Left ventricle myocardium inferior (tissue), 1 donor: ENCODE measurements at regions not wholly inside any gene's neighbourhood (a gene's known extent, or its start where the extent isn't known, plus 50 kb on each side); places are given as distances from the start of the nearest gene placed in this dataset.

Source experiments
- DNase-seq: peaks from one replicate; pipeline ENCODE4 v3.0.0-alpha.2; 2020
- H3K27ac ChIP-seq: fragments of 200-600 bp; replicated peaks from 2 replicates; pipeline ENCODE4 v1.8.0; 2021
- H3K27me3 ChIP-seq: fragments of 200-600 bp; 2 replicates; pipeline ENCODE4 v1.8.0; 2021; ENCODE audit warnings: low read depth
- H3K36me3 ChIP-seq: fragments of 200-600 bp; 2 replicates; pipeline ENCODE4 v1.8.0; 2021
- H3K4me1 ChIP-seq: fragments of 200-600 bp; 2 replicates; pipeline ENCODE4 v1.8.0; 2021
- H3K4me3 ChIP-seq: fragments of 200-600 bp; 2 replicates; pipeline ENCODE4 v1.8.0; 2021; ENCODE audit warnings: mild to moderate bottlenecking, moderate library complexity
- H3K9me3 ChIP-seq: fragments of 200-600 bp; replicated peaks from 2 replicates; pipeline ENCODE4 v1.8.0; 2021
- intact Hi-C: fragments of 100-400 bp; cut with micrococcal nuclease; formaldehyde crosslinking; loops from one replicate; pipeline ENCODE4 v1.11.0; 2022
- TF ChIP-seq, protein P1 (sequence below): fragments of 200-600 bp; IDR thresholded peaks from 2 replicates; pipeline ENCODE4 v1.8.0; 2021; ENCODE audit warnings: antibody characterized with exemption, mild to moderate bottlenecking, borderline replicate concordance
- donor health status: DM: no; HTN: yes; CAD: no; lungs with severe emphysema.

DNA sequence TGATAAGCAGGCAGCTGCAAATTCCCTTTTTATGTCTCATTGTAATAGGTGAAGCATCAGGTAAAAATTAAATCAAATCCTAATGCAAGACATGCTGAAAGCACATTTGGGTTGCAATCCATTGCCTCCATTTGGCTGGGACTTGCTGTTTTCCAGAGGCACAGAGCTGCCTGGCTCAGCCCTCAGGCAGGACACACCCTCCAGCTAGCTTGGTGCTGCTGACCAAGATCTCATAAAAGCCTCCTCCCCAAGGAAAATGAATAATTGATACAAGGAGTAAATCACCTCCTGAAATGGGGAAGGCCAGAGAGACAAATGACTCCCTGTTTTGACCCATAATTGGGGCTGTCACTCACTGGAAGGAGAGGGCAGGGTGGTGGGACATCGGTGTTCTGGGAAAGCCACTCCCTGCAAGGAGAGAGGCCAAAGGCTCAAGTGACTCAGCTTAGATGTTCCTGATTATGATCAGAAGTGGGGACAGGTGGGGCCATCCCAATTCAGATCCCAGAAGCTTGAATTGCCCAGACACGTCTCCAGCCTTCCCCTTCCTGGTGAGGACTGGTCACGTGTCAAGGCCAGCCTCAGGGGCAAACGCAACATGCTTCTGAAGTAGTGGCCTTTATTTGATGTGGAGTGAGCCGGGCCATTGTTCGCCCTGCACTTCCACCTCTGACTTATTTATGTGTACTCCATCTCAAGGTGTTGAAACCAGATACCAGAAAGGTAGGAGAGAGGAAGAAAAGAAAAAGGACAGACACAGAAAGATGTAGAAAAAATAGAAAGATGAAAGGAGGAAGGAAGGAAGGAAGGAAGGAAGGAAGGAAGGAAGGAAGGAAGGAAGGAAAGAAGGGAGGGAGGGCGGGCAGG lies 773.7 kb downstream of the BCL11B start:
- no peak overlapping the region for H3K27ac ChIP-seq
- no peaks in the 10 kb centered on the region for H3K9me3 ChIP-seq
- no peaks in the 10 kb centered on the region for H3K4me1 ChIP-seq
- no peak overlapping the region for H3K4me3 ChIP-seq
- H3K36me3 ChIP-seq = no peaks in the 10 kb centered on the region
- peaks cover 10% of the 10 kb centered on the region for H3K27me3 ChIP-seq
- DNase-seq = no peak
- TF ChIP-seq, protein P1, sequence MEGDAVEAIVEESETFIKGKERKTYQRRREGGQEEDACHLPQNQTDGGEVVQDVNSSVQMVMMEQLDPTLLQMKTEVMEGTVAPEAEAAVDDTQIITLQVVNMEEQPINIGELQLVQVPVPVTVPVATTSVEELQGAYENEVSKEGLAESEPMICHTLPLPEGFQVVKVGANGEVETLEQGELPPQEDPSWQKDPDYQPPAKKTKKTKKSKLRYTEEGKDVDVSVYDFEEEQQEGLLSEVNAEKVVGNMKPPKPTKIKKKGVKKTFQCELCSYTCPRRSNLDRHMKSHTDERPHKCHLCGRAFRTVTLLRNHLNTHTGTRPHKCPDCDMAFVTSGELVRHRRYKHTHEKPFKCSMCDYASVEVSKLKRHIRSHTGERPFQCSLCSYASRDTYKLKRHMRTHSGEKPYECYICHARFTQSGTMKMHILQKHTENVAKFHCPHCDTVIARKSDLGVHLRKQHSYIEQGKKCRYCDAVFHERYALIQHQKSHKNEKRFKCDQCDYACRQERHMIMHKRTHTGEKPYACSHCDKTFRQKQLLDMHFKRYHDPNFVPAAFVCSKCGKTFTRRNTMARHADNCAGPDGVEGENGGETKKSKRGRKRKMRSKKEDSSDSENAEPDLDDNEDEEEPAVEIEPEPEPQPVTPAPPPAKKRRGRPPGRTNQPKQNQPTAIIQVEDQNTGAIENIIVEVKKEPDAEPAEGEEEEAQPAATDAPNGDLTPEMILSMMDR = no peak
- intact Hi-C loops = no loop called here

DNA sequence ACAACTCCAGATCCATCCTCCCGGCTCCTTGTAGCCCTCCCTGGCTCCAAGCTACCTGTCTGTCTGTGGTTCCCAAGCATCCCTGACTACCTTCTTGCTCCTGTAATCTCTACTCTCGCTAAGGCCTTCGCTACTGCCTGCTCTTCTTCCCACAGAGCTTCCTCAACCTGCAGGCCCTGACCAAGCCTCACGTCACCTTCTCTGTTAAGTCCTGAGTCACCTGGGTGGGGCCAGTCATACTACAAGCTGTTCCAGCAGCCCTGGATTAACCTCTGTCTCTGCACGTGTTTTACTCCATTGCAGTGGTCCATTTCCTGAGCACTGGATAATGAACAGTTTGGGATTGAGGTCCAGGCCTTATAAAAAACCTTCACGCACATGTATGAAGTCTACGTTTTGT lies 770.7 kb downstream of the BCL11B start:
- Histone ChIP-seq H3K36me3 (no peaks in the 10 kb centered on the region), H3K27me3 (peaks cover 13% of the 10 kb centered on the region), H3K9me3 (no peaks in the 10 kb centered on the region), H3K4me1 (no peaks in the 10 kb centered on the region), H3K27ac (no peak overlapping the region), H3K4me3 (no peak overlapping the region)
- no peak for DNase-seq
- intact Hi-C loops = no loop called here
- TF ChIP-seq, protein P1 = no peak

DNA sequence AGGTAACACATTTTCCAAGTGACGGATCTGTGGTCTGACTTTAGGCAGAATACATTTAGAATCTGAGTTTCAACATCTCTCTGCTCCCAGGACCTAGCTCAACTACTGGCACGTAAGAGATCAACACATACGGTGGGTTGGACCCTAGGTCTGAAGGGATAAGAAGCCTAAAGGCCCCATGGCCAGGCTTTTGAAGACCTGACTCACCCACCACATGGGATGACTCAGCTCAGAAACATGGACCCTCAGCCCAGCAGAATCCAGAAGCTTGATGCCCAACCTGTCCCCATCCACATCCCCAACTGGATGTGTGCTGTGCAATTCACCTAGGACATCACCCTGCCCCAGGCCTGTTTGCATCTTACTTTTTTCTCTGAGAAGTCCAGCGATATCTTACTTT lies 770.2 kb downstream of the BCL11B start:
- no peaks in the 10 kb centered on the region for H3K36me3 ChIP-seq
- H3K27me3 ChIP-seq = peaks cover 14% of the 10 kb centered on the region
- no peak for DNase-seq
- no peaks in the 10 kb centered on the region for H3K4me1 ChIP-seq
- intact Hi-C loops = no loop called here
- TF ChIP-seq, protein P1 = no peak
- H3K4me3 ChIP-seq = no peak overlapping the region
- H3K9me3 ChIP-seq = no peaks in the 10 kb centered on the region
- no peak overlapping the region for H3K27ac ChIP-seq

DNA sequence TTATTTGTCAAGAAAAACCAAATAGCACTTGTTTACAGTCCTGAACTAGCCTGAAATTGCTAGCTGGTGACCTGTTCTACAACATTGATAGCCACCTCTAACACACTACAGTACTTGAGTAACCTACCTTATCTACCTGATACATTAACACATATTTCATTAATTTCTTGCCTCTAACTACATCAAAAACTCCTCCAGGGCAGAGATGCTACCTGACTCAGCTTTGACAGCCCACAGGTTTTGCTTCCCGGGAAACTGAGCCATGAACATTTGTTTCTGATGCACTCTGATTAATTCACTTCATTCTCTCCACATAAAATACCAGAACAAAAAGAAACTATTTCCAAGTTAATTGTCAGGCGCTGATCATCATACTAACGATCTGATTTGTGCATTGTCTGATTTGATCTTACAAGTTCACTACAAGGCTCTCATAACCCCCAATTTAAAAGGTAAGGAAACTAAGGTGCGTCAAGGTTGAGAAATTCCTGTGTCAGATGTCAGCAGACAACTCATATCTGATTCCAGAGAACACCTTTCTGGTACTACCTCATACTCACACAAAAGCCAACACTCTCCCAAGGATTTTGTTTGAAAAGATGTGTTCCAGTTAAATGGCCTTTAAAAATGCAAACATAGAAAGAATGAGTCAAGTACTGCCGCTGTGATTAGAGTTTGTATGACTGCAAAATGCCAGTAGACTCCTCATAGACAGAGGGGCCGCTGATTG lies 768.7 kb downstream of the BCL11B start:
- intact Hi-C loops = no loop called here

DNA sequence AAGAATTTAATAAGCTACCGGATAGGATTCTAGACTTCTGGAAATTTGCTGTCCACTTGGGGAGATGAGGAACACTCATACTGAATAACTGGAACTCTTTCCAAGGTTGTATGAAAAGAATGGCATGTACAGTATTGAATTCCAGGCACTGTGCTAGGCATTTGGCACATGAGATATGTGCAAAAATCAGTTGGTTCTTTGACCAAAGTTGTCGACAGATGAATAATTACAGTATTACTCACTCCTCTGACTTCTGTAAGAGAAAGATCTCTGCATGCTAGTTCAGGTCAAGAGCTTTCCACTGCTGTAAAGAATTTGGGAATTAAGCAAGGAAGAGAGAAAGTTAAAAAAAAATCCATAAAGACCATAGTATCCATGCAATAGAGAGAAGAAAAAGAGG lies 764.7 kb downstream of the BCL11B start:
- TF ChIP-seq, protein P1 = no peak
- Histone ChIP-seq H3K27me3 (peaks cover 4% of the 10 kb centered on the region), H3K9me3 (peaks cover 18% of the 10 kb centered on the region), H3K4me1 (no peaks in the 10 kb centered on the region), H3K36me3 (no peaks in the 10 kb centered on the region), H3K27ac (no peak overlapping the region), H3K4me3 (no peak overlapping the region)
- intact Hi-C loops = no loop called here
- DNase-seq = no peak

More for the DNA sequence above, 768.7 kb downstream of the BCL11B start:
- H3K27me3 ChIP-seq = peaks cover 11% of the 10 kb centered on the region
- H3K27ac ChIP-seq = no peak overlapping the region
- no peak for DNase-seq
- no peaks in the 10 kb centered on the region for H3K36me3 ChIP-seq
- H3K4me3 ChIP-seq = no peak overlapping the region
- TF ChIP-seq, protein P1 = no peak
- no peaks in the 10 kb centered on the region for H3K9me3 ChIP-seq
- H3K4me1 ChIP-seq = no peaks in the 10 kb centered on the region
